HepG2 (cell line): ENCODE measurements at regions not wholly inside any gene's neighbourhood (a gene's known extent, or its start where the extent isn't known, plus 50 kb on each side); places are given as distances from the start of the nearest gene placed in this dataset.

Experiments used
- MLXIP ChIP-seq: sonication (generic); formaldehyde crosslinking; IDR thresholded peaks from 2 replicates; pipeline ENCODE4 v1.9.0; 2021; ENCODE audit warnings: missing genetic modification reagents, borderline replicate concordance
- POLR2A ChIP-seq, 2 experiments: IDR thresholded peaks; 2 replicates each; pipeline ENCODE4 v1.6.1; 2011; ENCODE audit warnings: low read depth in 2 of 2, low read length in 2 of 2, mild to moderate bottlenecking in 1 of 2, moderate library complexity in 1 of 2; ENCODE audit not compliant: insufficient read depth in 1 of 2
- SALL2 ChIP-seq: sonication (generic); formaldehyde crosslinking; IDR thresholded peaks from 2 replicates; pipeline ENCODE4 v1.8.1; 2023; ENCODE audit warnings: mild to moderate bottlenecking, missing genetic modification reagents, inconsistent platforms
- ZNF781 ChIP-seq: sonication (generic); formaldehyde crosslinking; IDR thresholded peaks from 2 replicates; pipeline ENCODE4 v1.5.1; 2020; ENCODE audit warnings: borderline replicate concordance, mild to moderate bottlenecking, missing genetic modification reagents; ENCODE audit errors: not compliant biosample characterization
- ZNF83 ChIP-seq: sonication (generic); formaldehyde crosslinking; IDR thresholded peaks from 2 replicates; pipeline ENCODE4 v1.4.0; 2020; ENCODE audit warnings: missing genetic modification reagents, mild to moderate bottlenecking, borderline replicate concordance
- TF ChIP-seq, protein P1 (sequence below): sonication (generic); formaldehyde crosslinking; IDR thresholded peaks from 2 replicates; pipeline ENCODE4 v1.4.0; 2020; ENCODE audit warnings: mild to moderate bottlenecking, missing genetic modification reagents
- TF ChIP-seq, protein P2 (sequence below): sonication (generic); formaldehyde crosslinking; IDR thresholded peaks from 2 replicates; pipeline ENCODE4 v1.4.0; 2020; ENCODE audit warnings: mild to moderate bottlenecking, missing genetic modification reagents
- TF ChIP-seq, protein P3 (sequence below): sonication (generic); formaldehyde crosslinking; IDR thresholded peaks from 2 replicates; pipeline ENCODE4 v1.8.0; 2022; ENCODE audit warnings: missing genetic modification reagents, mild to moderate bottlenecking, borderline replicate concordance
- TF ChIP-seq, protein P4 (sequence below): sonication (generic); formaldehyde crosslinking; IDR thresholded peaks from 2 replicates; pipeline ENCODE4 v1.8.1; 2022; ENCODE audit warnings: low read depth, mild to moderate bottlenecking, missing genetic modification reagents

DNA sequence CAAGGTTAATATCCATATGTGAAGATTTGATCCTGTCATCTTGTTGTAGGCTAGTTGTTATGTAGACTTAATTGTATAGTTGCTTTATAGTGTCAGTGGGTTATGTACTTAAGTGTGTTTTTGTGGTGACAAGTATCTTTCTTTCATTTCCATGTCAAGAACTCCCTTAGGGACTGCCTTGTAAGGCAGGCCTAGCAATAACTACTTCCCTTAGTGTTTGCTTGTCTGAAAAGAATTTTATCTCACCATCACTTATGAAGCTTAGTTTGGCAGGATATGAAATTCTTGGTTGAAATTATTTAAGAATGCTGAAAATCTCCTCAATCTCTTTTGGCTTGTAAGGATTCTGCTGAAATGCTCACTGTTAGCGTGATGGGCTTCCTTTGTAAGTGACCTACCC, 467.6 kb downstream of the CDH2 start (continued):
- TF ChIP-seq, protein P1, sequence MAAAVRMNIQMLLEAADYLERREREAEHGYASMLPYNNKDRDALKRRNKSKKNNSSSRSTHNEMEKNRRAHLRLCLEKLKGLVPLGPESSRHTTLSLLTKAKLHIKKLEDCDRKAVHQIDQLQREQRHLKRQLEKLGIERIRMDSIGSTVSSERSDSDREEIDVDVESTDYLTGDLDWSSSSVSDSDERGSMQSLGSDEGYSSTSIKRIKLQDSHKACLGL (CRISPR knock-in tag): no peak
- TF ChIP-seq ZNF781 (CRISPR knock-in tag) (no peak), MLXIP (CRISPR knock-in tag) (no peak), SALL2 (CRISPR knock-in tag) (no peak), POLR2A (IDR thresholded peaks at IDR 0.05; ENCODE audit: insufficient read depth in 1 of 2, low read depth in 2 of 2, low read length in 2 of 2) (no peak), ZNF83 (CRISPR knock-in tag) (no peak)
- TF ChIP-seq, protein P2, sequence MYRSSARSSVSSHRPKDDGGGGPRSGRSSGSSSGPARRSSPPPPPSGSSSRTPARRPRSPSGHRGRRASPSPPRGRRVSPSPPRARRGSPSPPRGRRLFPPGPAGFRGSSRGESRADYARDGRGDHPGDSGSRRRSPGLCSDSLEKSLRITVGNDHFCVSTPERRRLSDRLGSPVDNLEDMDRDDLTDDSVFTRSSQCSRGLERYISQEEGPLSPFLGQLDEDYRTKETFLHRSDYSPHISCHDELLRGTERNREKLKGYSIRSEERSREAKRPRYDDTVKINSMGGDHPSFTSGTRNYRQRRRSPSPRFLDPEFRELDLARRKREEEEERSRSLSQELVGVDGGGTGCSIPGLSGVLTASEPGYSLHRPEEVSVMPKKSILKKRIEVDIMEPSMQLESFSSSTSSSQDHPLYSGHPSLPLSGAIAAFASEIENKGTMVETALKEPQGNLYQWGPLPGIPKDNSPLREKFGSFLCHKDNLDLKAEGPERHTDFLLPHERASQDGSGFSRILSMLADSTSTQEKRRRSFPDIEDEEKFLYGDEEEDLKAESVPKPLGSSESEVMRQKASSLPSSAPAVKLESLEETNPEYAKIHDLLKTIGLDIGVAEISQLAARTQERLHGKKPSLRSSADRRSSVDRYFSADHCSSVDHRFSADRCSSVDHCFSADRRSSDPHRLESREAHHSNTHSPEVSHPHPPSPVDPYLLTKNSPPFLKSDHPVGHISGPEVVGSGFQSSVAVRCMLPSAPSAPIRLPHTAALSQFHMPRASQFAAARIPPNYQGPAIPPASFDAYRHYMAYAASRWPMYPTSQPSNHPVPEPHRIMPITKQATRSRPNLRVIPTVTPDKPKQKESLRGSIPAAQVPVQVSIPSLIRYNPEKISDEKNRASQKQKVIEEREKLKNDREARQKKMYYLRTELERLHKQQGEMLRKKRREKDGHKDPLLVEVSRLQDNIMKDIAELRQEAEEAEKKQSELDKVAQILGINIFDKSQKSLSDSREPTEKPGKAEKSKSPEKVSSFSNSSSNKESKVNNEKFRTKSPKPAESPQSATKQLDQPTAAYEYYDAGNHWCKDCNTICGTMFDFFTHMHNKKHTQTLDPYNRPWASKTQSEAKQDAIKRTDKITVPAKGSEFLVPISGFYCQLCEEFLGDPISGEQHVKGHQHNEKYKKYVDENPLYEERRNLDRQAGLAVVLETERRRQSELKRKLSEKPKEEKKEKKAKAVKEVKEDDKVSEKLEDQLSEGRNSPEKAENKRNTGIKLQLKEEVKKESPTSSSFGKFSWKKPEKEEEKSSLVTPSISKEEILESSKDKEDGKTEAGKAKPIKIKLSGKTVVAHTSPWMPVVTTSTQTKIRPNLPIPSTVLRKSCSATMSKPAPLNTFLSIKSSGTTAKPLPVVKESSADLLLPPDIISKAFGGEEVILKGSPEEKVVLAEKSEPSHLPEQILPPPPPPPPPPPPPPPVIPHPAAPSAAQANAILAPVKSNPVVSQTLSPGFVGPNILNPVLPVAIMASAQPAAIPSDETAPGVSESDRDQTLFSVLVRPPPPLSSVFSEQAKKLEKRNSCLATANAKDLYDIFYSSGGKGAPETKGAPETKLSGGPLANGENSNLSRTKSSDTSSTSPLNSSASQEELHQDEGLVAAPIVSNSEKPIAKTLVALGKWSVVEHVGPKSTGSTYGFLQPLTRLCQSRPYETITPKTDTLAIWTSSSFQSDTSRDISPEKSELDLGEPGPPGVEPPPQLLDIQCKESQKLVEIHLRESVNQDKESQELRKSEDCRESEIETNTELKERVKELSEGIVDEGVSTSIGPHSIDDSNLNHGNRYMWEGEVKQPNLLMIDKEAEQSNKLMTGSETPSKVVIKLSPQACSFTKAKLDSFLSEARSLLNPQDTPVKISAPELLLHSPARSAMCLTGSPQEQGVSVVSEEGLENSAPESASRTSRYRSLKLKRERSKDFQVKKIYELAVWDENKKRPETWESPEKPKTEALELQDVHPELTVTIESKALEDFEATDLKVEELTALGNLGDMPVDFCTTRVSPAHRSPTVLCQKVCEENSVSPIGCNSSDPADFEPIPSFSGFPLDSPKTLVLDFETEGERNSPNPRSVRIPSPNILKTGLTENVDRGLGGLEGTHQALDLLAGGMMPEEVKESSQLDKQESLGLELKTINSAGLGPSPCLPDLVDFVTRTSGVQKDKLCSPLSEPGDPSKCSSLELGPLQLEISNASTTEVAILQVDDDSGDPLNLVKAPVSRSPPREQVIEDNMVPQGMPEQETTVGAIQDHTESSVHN: no peak
- TF ChIP-seq, protein P3, sequence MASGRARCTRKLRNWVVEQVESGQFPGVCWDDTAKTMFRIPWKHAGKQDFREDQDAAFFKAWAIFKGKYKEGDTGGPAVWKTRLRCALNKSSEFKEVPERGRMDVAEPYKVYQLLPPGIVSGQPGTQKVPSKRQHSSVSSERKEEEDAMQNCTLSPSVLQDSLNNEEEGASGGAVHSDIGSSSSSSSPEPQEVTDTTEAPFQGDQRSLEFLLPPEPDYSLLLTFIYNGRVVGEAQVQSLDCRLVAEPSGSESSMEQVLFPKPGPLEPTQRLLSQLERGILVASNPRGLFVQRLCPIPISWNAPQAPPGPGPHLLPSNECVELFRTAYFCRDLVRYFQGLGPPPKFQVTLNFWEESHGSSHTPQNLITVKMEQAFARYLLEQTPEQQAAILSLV (CRISPR knock-in tag): no peak
- TF ChIP-seq, protein P4, sequence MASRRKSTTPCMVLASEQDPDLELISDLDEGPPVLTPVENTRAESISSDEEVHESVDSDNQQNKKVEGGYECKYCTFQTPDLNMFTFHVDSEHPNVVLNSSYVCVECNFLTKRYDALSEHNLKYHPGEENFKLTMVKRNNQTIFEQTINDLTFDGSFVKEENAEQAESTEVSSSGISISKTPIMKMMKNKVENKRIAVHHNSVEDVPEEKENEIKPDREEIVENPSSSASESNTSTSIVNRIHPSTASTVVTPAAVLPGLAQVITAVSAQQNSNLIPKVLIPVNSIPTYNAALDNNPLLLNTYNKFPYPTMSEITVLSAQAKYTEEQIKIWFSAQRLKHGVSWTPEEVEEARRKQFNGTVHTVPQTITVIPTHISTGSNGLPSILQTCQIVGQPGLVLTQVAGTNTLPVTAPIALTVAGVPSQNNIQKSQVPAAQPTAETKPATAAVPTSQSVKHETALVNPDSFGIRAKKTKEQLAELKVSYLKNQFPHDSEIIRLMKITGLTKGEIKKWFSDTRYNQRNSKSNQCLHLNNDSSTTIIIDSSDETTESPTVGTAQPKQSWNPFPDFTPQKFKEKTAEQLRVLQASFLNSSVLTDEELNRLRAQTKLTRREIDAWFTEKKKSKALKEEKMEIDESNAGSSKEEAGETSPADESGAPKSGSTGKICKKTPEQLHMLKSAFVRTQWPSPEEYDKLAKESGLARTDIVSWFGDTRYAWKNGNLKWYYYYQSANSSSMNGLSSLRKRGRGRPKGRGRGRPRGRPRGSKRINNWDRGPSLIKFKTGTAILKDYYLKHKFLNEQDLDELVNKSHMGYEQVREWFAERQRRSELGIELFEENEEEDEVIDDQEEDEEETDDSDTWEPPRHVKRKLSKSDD (CRISPR knock-in tag): no peak
- TF ChIP-seq, all 625 proteins: peak for 0
